ENCODE measurements at regions not wholly inside any gene's neighbourhood (a gene's known extent, or its start where the extent isn't known, plus 50 kb on each side); places are given as distances from the start of the nearest gene placed in this dataset.

GRCh38 chr2:16206191-16206944 is 266.0 kb downstream of the MYCN start:
- no peak for DNase-seq (ENCODE audit: extremely low read depth, low read depth)
- TF ChIP-seq CTCF (IDR thresholded peaks at IDR 0.05; ENCODE audit: low read depth, low read length), result no peak

- no peak for DNase-seq (ENCODE audit: extremely low read depth, low read depth)
- no peak for TF ChIP-seq CTCF (IDR thresholded peaks at IDR 0.05; ENCODE audit: low read depth, low read length)
Observed at GRCh38 chr2:16205631-16206030, 265.3 kb downstream of the MYCN start.

- DNase-seq (ENCODE audit: extremely low read depth, low read depth), result no peak
- TF ChIP-seq CTCF (IDR thresholded peaks at IDR 0.05; ENCODE audit: low read depth, low read length), result no peak
Observed at GRCh38 chr2:16204886-16205620, 264.7 kb downstream of the MYCN start.

GRCh38 chr2:16204251-16204650 is 263.9 kb downstream of the MYCN start:
- DNase-seq (ENCODE audit: extremely low read depth, low read depth), result no peak
- no peak for TF ChIP-seq CTCF (IDR thresholded peaks at IDR 0.05; ENCODE audit: low read depth, low read length)

- no peak for TF ChIP-seq CTCF (IDR thresholded peaks at IDR 0.05; ENCODE audit: low read depth, low read length)
- no peak for DNase-seq (ENCODE audit: extremely low read depth, low read depth)
Observed at GRCh38 chr2:16203691-16204090, 263.3 kb downstream of the MYCN start.

GRCh38 chr2:16203069-16203468 is 262.7 kb downstream of the MYCN start:
- no peak for DNase-seq (ENCODE audit: extremely low read depth, low read depth)
- TF ChIP-seq CTCF (IDR thresholded peaks at IDR 0.05; ENCODE audit: low read depth, low read length), result no peak

- no peak for TF ChIP-seq CTCF (IDR thresholded peaks at IDR 0.05; ENCODE audit: low read depth, low read length)
- no peak for DNase-seq (ENCODE audit: extremely low read depth, low read depth)
Observed at GRCh38 chr2:16202266-16203020, 262.1 kb downstream of the MYCN start.
